Endothelial cell of umbilical vein (primary cell): ENCODE measurements at regions not wholly inside any gene's neighbourhood (a gene's known extent, or its start where the extent isn't known, plus 50 kb on each side); places are given as distances from the start of the nearest gene placed in this dataset.

Experiments used
- BruUV-seq: library from RNA; stranded (reverse); fragments of 400-500 nt; replicated peaks from 2 replicates; lab custom pipeline; 2021; lab: Mats Ljungman, UMichigan
- CTCF ChIA-PET: fragments of 300-600, 350-600 bp; sonication (Branson Sonifier 250); formaldehyde crosslinking; loops from one replicate; lab custom pipeline; 2021; ENCODE audit warnings: antibody characterized with exemption, inconsistent platforms; lab: Charles Lee
- POLR2A ChIA-PET: fragments of 300-600, 350-600 bp; sonication (Branson Sonifier 250); formaldehyde crosslinking; loops from one replicate; lab custom pipeline; 2021; ENCODE audit warnings: antibody characterized with exemption, inconsistent platforms; lab: Charles Lee
- DNase-seq: peaks from one replicate; pipeline ENCODE4 v3.0.0-alpha.2; 2011; ENCODE audit warnings: low read depth, low spot score
- FAIRE-seq: peaks from 2 replicates; lab custom pipeline; 2011; peaks lifted over from hg19 to GRCh38; lab: Jason Lieb, UNC
- H2AFZ ChIP-seq: 2 replicates; pipeline ENCODE4 v1.6.0; 2012; ENCODE audit warnings: low read depth, low read length, control low read depth, inconsistent platforms
- H3K27ac ChIP-seq: 2 replicates; pipeline ENCODE4 v1.5.1; 2011; ENCODE audit warnings: low read depth, mild to moderate bottlenecking, control low read depth, low read length, moderate library complexity; ENCODE audit not compliant: insufficient read depth
- H3K27me3 ChIP-seq, 2 experiments: 2 replicates each; pipeline versions ENCODE4 v1.6.0 to v1.6.1; 2011; ENCODE audit warnings: low read length in 2 of 2, mixed read lengths in 1 of 2; ENCODE audit not compliant: control insufficient read depth in 2 of 2, insufficient read depth in 2 of 2
- H3K36me3 ChIP-seq, 2 experiments: 2 replicates in 1 of 2; 3 replicates in 1 of 2; pipeline ENCODE4 v1.5.1; 2011; ENCODE audit warnings: low read length in 2 of 2, mild to moderate bottlenecking in 1 of 2, moderate library complexity in 1 of 2; ENCODE audit not compliant: control insufficient read depth in 2 of 2, insufficient read depth in 2 of 2; ENCODE audit errors: extremely low read depth in 1 of 2
- H3K4me1 ChIP-seq: 3 replicates; pipeline ENCODE4 v1.5.1; 2011; ENCODE audit warnings: mild to moderate bottlenecking, low read length; ENCODE audit not compliant: control insufficient read depth, insufficient read depth; ENCODE audit errors: extremely low read depth
- H3K4me2 ChIP-seq: 2 replicates; pipeline ENCODE4 v1.6.1; 2011; ENCODE audit warnings: low read length, control low read depth, mixed read lengths; ENCODE audit not compliant: insufficient read depth
- H3K4me3 ChIP-seq, 3 experiments: fragments of 200-600 bp in 1 of 3; sonication (generic), shearing (Covaris generic) in 1 of 3; replicated peaks in 1 of 3; 2 replicates each; pipeline ENCODE4 v1.5.1; 2011 to 2016; ENCODE audit warnings: control low read depth in 3 of 3, low read length in 3 of 3, mild to moderate bottlenecking in 2 of 3, inconsistent platforms in 1 of 3, low read depth in 1 of 3, moderate library complexity in 1 of 3; ENCODE audit not compliant: insufficient read depth in 1 of 3
- H3K79me2 ChIP-seq: 2 replicates; pipeline ENCODE4 v1.6.0; 2012; ENCODE audit warnings: low read length, inconsistent platforms; ENCODE audit not compliant: control insufficient read depth, insufficient read depth
- H3K9ac ChIP-seq: replicated peaks from 2 replicates; pipeline ENCODE3; 2011; ENCODE audit warnings: low read length, control low read depth; ENCODE audit not compliant: insufficient read depth; ENCODE audit errors: extremely low read depth
- H3K9me1 ChIP-seq: replicated peaks from 3 replicates; pipeline ENCODE4 v1.6.0; 2011; ENCODE audit warnings: mild to moderate bottlenecking, low read length; ENCODE audit not compliant: control insufficient read depth, insufficient read depth; ENCODE audit errors: extremely low read depth
- H3K9me3 ChIP-seq: replicated peaks from 2 replicates; pipeline ENCODE4 v1.5.1; 2012; ENCODE audit warnings: low read length, inconsistent platforms; ENCODE audit not compliant: control insufficient read depth, insufficient read depth
- H4K20me1 ChIP-seq: replicated peaks from 2 replicates; pipeline ENCODE3; 2011; ENCODE audit warnings: mild to moderate bottlenecking, low read length; ENCODE audit not compliant: control insufficient read depth, insufficient read depth; ENCODE audit errors: extremely low read depth
- EZH2 ChIP-seq: IDR thresholded peaks from 2 replicates; pipeline ENCODE4 v1.6.1; 2012; ENCODE audit warnings: borderline replicate concordance, low read depth, mild to moderate bottlenecking, moderate library complexity, low read length, inconsistent platforms; ENCODE audit not compliant: severe bottlenecking
- FOS ChIP-seq: IDR thresholded peaks from 2 replicates; pipeline ENCODE4 v1.6.1; 2011; ENCODE audit warnings: mild to moderate bottlenecking, low read length, moderate library complexity, borderline replicate concordance; ENCODE audit not compliant: insufficient read depth
- GATA2 ChIP-seq: IDR thresholded peaks from 2 replicates; pipeline ENCODE4 v1.7.0; 2011; ENCODE audit warnings: low read depth, mild to moderate bottlenecking, moderate library complexity, mixed read lengths, low read length; ENCODE audit not compliant: insufficient read length, insufficient read depth
- JUN ChIP-seq: IDR thresholded peaks from 2 replicates; pipeline ENCODE4 v1.6.1; 2011; ENCODE audit warnings: borderline replicate concordance, low read depth; ENCODE audit not compliant: insufficient read length, insufficient read depth
- MYC ChIP-seq: IDR thresholded peaks from one replicate; pipeline ENCODE4 v1.6.1; 2011; ENCODE audit warnings: mild to moderate bottlenecking, low read depth, low read length
- POLR2A ChIP-seq: IDR thresholded peaks from 2 replicates; pipeline ENCODE4 v1.6.1; 2012; ENCODE audit warnings: low read depth, mild to moderate bottlenecking, control low read depth, low read length
- POLR2AphosphoS5 ChIP-seq: IDR thresholded peaks from 2 replicates; pipeline ENCODE4 v1.6.1; 2012; ENCODE audit warnings: low read depth, mild to moderate bottlenecking, control low read depth, low read length, moderate library complexity; ENCODE audit not compliant: insufficient read depth
- dilution Hi-C: fragments of 300-500 bp; cut with MboI; formaldehyde crosslinking; loops from one replicate; pipeline ENCODE4 v1.15.0; 2019; ENCODE audit warnings: low sequenced_read_pairs; ENCODE audit not compliant: extremely low pct_ligation_motif_present
- intact Hi-C: fragments of 100-400 bp; cut with micrococcal nuclease; formaldehyde crosslinking; loops from one replicate; pipeline ENCODE4 v1.10.0; 2022
- TF ChIP-seq, protein P1 (sequence below), 2 donors: IDR thresholded peaks; 1 replicate in 1 of 2; 2 replicates in 1 of 2; pipeline ENCODE4 v1.5.1; 2011; ENCODE audit warnings: low read length in 2 of 2, mild to moderate bottlenecking in 2 of 2, moderate library complexity in 2 of 2, control low read depth in 1 of 2, inconsistent platforms in 1 of 2, low read depth in 1 of 2; ENCODE audit not compliant: insufficient read depth in 1 of 2; ENCODE audit errors: extremely low read depth in 1 of 2
- TF ChIP-seq, protein P2 (sequence below): IDR thresholded peaks from 2 replicates; pipeline ENCODE4 v1.6.1; 2011; ENCODE audit not compliant: insufficient read depth, insufficient read length

DNA sequence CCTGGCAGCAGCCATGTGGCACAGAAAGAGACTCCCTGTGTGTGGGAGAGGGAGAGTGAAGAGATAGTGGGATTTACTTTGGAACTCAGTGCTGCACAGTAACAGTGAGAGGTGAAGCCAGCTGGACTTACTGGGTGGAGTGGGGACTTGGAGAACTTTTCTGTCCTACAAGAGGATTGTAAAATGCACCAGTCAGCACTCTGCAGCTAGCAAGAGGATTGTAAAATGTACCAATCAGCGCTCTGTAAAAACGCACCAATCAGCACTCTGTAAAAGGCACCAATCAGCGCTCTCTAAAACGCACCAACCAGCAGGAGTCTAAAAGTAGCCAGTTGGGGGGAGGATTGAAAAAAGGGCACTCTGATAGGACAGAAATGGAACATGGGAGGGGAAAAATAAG is 688.8 kb upstream of the ALCAM start:
- POLR2A ChIA-PET = no interaction called here
- H3K27ac ChIP-seq = no peak overlapping the region
- no peaks in the 10 kb centered on the region for H3K36me3 ChIP-seq
- H3K79me2 ChIP-seq = no peaks in the 10 kb centered on the region
- H3K4me2 ChIP-seq = no peak overlapping the region
- no peaks in the 10 kb centered on the region for H4K20me1 ChIP-seq
- H3K4me3 ChIP-seq = no peak overlapping the region
- BruUV-seq = no TSS peak
- intact Hi-C loops = no loop called here
- dilution Hi-C loops = no loop called here
- H3K4me1 ChIP-seq = no peaks in the 10 kb centered on the region
- TF ChIP-seq, protein P1, sequence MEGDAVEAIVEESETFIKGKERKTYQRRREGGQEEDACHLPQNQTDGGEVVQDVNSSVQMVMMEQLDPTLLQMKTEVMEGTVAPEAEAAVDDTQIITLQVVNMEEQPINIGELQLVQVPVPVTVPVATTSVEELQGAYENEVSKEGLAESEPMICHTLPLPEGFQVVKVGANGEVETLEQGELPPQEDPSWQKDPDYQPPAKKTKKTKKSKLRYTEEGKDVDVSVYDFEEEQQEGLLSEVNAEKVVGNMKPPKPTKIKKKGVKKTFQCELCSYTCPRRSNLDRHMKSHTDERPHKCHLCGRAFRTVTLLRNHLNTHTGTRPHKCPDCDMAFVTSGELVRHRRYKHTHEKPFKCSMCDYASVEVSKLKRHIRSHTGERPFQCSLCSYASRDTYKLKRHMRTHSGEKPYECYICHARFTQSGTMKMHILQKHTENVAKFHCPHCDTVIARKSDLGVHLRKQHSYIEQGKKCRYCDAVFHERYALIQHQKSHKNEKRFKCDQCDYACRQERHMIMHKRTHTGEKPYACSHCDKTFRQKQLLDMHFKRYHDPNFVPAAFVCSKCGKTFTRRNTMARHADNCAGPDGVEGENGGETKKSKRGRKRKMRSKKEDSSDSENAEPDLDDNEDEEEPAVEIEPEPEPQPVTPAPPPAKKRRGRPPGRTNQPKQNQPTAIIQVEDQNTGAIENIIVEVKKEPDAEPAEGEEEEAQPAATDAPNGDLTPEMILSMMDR (IDR thresholded peaks at IDR 0.05; ENCODE audit: extremely low read depth in 1 of 2, insufficient read depth in 1 of 2, low read depth in 1 of 2, low read length in 2 of 2) = no peak
- no peak for TF ChIP-seq EZH2
- TF ChIP-seq JUN = no peak
- no peak for TF ChIP-seq FOS
- TF ChIP-seq POLR2AphosphoS5 = no peak
- TF ChIP-seq GATA2 = no peak
- no peak for TF ChIP-seq POLR2A
- no peak for TF ChIP-seq MYC
- TF ChIP-seq, protein P2, sequence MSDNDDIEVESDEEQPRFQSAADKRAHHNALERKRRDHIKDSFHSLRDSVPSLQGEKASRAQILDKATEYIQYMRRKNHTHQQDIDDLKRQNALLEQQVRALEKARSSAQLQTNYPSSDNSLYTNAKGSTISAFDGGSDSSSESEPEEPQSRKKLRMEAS = no peak
- FAIRE-seq (no peak), DNase-seq (no peak)
- no peaks in the 10 kb centered on the region for H3K9me3 ChIP-seq
- H2AFZ ChIP-seq = no peak overlapping the region
- no peak overlapping the region for H3K9ac ChIP-seq
- CTCF ChIA-PET = no interaction called here
- no peaks in the 10 kb centered on the region for H3K9me1 ChIP-seq
- H3K27me3 ChIP-seq = no peaks in the 10 kb centered on the region
